Inflammatory macrophage treated with lipopolysaccharide for 4 hours (primary cell): ENCODE measurements at regions not wholly inside any gene's neighbourhood (a gene's known extent, or its start where the extent isn't known, plus 50 kb on each side); places are given as distances from the start of the nearest gene placed in this dataset.
"Not testable (repeated sequence)": the region's sequence is repeated elsewhere in the genome, so short reads cannot be mapped to it uniquely, and the experiment has no call there.

Experiments used
- DNase-seq: peaks from one replicate; pipeline ENCODE4 v3.0.0-alpha.2; 2020

DNA sequence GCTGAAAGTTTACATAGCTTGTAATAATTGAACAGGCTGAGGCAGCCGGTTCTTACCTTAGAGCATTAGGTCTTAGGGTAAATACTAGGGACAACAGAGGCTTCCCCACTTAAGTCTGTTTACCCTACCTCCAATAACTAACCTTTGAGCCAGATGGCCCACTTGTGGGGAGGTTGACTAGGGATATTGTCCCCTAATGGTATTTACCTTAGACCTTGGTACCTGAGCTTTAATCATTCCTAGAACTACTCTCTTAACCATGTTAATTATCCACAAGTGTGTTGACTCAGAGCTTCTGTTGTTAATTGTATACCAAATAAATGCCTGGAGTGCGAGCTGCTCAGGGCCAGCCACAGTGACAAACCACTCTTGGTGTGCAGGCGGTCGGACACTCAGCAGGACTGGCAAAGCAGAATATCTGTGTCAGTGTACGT is 299.2 kb downstream of the TRIML1 start:
- DNase-seq: not testable (repeated sequence)

DNA sequence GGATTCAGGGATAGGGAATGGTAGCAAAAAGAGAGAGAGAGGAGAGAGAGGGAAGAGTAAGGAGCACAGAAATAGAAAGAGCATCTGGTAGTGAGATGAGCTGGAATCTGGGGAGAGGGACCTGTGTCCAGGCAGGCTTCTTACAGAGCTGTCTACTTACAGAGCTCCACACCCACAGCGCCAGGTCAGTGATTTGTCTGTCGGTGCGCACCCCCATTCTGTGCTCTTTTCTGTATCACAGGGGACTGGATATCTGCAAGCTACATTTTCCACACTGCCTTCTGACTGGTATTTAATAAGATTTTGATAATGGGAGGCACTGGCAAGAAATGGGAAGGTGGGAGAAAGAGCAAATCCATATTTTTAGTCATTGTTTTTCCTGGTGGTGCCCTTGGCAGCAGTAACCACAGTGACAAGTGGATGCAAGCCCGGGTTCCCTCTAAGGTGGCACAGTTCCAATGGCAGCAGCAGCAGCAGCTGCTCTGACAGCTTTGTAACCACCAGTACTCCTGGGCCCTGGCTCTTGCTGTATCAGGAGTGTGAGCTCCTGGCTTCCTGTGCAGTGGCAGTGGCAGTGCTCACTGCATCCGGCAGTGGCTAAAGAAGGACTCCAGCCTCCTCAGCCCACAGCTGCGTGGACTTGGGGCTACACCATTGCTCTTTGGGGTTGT is 300.5 kb downstream of the TRIML1 start:
- no peak for DNase-seq

DNA sequence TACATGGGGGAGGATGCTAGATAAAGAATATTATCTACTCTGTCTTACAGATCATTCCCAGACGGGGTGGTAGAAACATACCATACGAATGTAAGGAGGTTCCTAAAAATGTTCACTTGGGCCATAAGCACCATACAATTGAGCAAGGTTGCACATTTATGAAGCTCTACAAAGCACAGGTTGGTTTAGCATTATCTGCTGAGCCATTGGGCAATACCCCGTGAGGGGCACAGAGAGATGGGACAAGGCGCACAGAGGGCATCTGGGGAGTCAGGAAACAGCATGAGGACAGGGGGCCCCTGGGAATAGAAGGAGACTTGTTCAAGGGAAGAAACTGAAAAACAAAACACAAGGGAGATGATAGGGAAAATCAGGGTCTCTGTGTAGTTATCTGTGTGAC is 305.3 kb downstream of the TRIML1 start:
- no peak for DNase-seq

DNA sequence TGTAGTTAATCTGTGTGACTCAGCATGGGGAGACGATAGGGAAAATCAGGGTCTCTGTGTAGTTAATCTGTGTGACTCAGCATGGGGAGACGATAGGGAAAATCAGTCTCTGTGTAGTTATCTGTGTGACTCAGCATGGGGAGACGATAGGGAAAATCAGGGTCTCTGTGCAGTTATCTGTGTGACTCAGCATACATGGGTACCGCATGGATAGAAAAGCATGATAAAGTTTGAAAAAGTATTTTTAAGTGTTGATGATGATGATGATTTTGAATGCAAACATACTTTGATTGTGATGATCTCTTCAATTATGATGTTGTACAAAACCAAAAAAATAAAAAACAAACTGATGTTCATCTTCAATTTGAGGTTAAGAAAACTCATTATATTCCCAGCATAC is 309.8 kb downstream of the TRIML1 start:
- not testable (repeated sequence) for DNase-seq

DNA sequence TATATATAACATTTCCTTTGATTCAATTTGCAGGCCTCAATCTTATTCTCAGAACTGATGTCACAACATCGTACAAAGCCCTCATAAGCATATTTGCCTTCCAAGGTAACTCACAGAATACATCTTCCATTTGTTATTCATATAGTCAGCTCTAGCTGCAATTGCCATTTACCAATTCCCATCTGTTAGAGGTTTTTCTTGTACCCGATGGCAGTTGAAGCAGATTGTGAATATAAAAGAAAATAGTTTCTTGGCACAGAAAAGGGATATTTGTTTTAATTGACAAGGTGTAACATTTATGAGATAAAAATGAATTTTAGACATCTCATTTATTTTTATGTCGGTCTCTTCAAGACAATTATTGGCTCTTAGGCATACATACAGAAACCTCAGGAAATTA is 311.3 kb downstream of the TRIML1 start:
- no peak for DNase-seq

DNA sequence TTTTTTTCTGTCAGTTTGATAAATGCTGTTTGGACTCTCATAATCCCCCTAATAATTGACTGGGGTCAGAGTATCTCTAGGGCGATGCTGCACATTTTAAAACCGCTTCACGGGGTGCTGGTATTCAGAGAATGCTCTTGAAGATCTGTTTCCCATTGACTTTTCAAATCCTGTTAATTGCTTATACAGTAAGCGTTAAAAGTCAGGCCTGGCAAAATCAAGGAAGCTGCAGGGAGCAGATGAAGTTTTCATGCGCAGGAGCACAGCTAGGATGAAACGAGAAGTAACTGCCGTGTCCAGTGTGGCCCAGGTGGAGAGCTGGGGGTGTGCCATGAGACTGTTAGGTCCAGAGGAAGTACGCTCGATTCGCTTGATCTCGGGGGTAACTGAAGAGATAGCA is 312.9 kb downstream of the TRIML1 start:
- DNase-seq: no peak

DNA sequence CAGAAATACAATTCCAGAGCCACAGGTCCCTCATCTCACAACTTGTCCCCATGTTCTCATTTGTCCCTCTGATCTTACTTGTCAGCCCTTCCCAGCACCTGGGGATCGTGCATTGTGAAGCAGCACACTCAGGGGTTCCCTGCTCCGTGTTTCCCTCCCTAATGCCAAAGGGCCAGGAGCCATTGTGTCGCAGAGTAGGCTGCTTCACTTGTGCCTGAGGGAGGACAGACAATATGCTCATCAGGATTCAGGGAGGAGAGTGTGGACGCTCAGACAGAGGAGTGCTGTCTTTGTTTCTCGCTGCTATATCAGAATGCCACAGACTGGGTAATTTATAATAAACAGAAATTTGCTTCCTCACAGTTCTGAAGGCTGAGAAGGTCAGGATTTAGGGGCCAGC is 315.3 kb downstream of the TRIML1 start:
- DNase-seq: no peak

DNA sequence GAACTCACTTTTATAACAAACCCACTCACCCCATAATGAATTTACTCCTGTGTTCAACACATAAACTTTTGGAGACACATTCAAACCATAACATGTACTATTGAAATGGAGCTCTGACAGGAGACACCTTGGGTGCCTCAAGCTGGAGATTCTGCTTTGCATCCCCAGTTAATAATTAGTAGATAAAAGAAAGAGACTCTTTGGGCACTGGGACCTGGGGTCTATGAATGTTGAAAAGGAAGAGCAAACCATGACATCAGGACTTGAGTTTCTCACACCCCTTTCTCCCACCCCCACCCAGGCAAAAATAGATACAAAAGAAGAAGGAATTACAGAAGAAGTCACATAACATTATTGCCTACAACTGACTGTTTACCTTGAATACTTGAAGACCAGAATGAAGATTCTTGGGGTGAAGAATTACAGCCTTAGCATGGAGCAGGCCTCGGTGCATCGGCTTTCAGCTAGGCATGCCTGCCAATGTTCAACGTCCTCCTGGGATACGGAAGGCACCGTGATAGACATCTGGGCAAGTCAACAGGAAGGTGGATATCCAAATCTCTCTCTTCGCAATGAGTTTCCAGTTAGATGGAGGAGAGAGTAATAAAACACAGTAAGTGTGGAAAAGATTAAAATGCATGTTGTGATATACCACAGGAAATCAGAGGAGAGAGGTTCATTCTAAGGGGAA is 316.0 kb downstream of the TRIML1 start:
- DNase-seq: no peak

DNA sequence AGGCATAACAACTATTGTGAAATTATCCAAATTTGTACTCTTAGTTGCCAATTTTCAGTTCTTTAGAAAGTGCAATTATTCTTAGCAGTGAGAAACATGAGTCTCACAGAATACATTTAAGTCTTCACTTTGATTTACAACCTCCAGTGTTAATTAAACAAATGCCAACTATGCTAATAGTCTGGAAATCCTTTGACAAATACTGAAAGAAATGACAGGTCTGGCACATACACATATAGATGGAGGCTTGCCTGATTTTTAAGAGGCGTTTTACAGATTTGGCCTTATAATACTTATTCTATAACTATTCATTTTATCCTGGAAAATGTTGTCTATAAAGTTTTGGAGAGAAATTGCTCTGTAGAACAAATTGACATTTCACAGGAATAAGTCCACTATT is 320.1 kb downstream of the TRIML1 start:
- DNase-seq: no peak

DNA sequence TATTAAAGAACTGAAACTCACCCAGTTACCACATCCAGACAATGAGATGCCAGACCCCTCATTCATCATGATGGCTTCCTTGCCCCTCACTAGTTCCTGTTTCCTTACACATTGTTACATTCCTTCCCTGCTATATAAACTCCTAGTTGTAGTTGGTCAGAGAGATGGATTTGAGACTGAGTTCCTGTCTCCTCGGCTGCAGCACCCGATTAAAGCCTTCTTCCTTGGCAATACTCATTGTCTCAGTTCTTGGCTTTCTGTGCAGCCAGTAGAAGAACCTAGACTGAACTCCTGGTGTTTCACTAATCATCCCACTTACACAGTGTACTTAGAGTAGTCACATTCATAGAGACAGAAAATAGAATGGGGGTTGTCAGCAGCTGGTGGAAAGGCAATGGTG is 324.7 kb downstream of the TRIML1 start:
- no peak for DNase-seq

DNA sequence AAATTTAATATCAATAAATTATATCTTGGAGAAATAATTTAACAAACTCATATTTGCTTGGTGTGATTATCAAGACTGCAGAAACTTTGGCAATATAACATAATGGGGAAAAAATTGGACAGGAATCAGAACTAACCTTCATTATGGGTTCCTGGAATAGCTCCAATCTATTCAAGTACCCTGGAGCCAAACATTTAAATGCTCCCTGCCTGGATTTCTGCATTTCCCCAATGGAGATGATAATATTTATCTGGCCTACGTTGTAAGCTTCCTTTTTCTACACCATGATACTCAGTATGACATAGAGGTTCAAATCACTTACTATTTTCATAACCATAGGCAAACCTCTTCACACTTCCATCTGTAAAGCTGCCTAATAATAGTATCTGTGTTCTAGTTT is 326.8 kb downstream of the TRIML1 start:
- no peak for DNase-seq

DNA sequence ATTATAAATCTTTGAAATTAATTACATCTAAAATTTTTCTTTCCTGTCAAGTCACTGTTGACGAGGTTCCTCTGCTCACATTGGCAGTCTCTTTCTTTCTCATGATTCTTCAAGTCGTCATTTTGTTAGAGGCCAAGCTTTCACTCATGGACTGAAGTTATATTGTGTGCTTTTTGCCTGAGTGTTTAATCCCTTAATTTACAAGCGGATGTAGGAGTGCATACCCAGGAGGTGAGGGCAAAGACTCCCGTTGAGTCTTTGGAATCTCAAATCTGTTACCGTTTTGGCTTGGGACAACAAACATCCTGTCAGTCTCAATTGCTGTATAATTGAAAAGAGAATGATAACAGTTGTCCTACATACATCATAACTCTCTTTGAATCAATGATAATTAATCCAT is 345.0 kb downstream of the TRIML1 start:
- no peak for DNase-seq

DNA sequence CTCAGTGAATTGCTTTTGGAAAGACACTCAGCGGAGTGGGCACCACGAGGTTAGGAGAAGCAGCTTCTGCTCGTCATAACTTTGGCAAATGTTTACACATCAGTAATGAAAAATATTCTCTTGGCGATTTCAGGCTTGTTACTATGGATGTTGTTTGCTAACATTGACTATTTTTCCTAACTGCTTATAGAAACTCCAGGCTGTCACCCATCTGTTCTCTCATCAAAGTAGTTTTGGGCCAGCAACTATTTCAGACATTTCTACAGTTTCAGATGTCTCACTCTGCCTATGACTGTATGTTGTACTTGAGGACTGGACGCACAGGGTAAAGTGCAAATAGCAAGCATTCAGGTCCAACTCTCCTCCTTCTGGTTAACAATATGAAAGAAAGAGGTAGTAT is 346.7 kb downstream of the TRIML1 start:
- DNase-seq: no peak

DNA sequence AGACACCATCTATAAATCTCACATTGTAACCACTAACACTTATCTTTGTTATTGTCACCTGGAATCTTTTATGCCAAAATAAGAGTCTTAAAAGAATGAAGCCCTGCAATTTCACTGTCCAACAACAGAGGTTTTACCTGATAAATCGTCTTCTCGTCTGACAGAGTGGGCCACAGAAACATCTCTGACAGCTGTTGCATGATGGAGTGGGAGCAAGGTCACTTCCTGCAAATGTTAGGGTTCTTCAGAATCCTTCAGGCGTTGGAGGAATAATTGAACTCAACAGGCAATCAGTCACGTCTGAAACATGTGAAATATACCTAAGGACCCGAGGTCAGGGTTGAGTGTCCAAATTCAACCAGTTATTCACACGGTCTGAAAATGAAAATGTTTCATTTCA is 353.6 kb downstream of the TRIML1 start:
- no peak for DNase-seq

DNA sequence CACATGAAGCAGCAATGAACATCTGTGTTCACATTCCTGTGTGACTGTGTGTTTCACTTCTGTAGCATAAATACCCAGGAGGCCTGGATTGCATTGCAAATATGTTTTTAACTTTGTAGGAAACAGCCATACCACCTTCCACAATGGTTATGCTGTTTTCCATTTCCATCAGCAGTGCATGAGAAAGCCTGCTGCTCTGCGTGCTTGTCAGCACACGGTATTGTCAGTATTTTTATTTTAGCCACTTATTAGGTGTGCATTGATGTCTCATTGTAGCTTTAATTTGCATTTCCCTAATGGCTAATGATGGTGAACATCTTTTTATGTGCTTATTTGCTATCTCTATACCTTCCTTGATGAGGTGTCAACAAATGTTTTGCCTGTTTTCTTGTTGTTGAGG is 355.9 kb downstream of the TRIML1 start:
- DNase-seq: no peak

DNA sequence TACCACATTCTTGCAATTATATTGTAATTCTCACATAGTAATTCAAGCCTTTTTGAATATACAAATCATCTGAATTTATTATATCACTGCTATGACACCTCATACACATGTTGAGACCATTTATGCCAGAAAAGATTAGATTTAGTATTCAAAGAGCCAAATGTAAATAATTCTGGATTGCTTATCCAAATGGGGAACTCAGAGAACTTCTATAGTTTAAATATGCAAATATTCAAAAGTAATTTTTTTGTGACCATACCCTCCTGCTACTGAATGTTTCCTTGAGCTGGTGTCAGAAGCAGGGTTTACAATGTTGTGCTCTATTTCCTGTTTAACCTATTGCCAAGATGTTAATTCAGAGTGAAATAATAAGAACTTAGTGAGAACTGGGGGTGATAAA is 372.2 kb downstream of the TRIML1 start:
- DNase-seq: no peak

DNA sequence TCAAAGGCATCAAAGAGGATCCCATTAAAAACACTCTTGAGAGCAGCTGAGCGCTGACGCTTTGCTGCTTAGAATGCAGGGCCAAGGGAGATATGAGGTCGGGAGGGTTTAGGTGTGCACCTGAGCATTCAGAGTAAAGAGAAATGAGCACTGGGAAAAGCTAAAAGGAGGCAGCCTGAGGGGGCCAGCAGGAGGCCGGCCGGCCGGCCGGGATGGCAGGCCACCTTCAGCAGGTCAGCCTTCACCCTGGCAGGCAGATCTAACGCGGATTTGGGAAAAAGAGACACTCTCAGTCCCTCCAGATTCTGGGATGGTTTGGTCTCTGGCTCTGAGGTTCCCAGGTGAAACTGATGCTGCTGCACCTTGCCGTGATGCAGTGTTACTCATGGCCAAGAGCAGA is 393.5 kb downstream of the TRIML1 start:
- no peak for DNase-seq

DNA sequence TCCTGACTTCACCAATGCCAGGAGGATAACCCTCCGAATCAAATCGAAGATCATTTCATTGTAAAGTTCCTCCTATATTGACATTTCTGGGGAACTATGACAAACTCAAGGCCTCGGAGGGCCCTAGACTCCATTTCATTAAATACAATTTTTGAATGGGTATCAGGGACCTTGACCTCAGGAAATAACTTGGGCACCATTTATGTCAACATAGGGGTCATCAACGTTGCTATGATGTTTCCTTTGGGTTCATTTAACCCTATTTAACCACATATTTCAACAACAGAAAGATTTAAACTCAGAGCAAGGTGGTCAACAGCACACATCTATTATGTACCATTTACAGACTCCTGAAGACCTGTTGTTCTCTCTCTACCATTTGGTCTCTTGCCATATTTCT is 395.1 kb downstream of the TRIML1 start:
- no peak for DNase-seq

DNA sequence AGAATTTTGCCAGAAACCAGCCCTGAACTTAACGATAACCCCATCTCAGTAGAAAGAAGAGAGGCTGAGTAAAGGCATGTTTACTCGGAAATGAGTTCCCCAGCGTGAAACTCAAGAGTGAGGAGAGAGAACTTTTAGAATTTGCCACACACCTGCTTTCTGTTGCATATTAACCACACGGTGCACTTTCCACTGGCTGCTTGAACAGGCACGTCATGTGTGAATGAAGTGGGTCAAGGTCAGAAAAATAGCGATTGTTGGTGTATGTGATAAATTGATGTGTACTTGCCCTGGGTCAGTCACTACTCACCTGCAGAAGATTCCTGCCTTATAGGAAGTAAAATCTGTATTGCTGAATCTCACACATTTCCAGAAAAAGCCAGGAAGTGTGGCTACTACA is 395.7 kb downstream of the TRIML1 start:
- no peak for DNase-seq

DNA sequence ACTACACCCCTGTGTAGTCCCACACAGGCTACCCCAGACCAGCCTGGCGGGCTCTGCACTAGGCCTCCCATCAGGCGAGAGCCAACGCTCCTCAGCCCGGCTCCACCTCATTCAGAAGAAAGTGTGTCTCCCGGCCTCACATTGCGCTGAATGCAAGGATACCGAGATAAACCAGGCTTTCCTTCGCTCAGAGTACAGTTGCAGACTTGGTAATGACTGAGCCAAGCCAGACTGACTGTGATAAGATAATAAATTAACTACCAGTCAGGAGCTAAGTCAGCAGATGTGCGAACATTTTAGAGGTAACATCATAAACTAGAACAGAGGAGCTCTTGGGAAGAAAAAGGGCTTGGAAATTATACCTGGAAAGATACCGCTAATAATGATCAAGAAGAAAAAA is 397.6 kb downstream of the TRIML1 start:
- no peak for DNase-seq

DNA sequence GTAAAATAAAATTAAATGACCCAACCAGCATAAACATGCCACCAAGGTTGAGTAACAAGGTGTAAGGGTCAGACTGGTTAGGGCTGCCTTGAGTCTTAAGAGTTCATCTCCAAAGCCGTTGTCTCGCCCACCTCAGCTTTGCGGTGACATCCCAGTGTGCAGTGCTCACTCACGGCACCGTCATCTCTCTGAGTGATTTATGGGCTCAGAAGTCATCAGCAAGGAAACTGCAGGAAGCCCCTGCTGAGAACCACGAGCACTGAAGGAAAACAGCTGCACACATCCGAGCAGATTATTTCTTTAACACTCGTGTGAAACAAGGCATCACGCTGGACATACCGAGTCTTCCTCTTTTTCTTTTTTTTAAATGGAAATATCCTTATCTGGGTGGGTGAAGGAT is 411.1 kb downstream of the TRIML1 start:
- DNase-seq: no peak

DNA sequence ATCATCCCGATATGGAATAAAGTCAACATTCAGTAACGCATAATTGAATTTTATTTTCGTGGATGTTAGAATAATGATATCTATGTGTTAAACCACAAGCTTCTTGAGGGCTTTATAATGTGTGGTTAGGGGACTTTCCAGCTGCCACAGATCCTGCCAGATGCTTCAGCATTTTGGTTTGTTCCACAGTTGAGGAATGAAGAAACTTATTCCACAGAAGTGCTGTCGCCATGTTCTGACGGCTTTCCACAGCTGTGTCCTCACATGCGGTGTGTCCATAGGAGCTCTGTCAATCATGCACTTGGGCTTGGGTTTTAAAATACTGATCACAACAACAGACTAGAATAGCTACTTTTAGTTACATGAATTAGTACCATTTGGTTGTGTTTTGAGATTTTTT is 411.9 kb downstream of the TRIML1 start:
- no peak for DNase-seq

DNA sequence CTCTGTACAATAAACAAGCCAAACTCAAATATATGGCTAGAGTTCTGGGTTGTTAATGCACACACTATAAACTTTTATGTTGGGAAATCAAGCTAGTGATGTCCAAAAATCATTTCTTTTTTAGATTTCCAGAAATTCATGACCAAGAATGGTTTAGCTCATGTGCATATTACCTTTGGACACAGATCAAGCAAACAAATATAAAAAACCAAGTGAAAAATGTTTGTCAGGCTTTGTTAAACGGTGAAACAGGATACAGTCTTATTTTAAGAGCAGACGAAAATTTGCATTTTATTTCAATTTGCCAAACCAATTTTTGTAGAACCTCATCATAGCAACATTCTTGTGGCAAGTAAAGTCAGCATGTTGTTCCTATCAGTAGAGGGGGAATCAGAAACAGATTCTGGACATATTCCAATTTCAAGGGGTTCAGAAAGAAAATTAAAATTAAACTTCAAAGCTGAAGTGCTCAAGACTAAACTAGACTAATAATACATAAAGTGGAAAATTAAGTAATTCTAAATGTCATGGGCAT is 413.6 kb downstream of the TRIML1 start:
- no peak for DNase-seq

DNA sequence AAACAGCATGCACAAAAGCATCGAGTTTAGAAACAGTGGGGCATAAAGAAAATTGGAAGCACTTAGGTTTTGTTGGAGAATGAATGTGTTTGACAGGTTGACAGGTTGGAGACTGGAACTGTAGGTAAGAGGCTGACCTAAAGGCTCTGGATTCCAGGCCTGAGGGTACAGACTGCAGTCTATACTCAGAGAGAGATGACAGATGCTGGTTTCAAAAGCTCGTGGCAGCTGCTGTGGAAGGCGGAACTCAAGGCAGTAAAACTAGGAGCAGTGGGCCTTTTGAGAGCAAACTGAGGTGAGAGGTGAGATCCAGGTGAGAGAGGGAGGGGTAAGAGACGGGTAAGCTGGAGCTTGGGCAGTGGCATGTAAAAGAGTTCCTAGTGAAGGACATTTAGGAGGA is 415.2 kb downstream of the TRIML1 start:
- DNase-seq: no peak

DNA sequence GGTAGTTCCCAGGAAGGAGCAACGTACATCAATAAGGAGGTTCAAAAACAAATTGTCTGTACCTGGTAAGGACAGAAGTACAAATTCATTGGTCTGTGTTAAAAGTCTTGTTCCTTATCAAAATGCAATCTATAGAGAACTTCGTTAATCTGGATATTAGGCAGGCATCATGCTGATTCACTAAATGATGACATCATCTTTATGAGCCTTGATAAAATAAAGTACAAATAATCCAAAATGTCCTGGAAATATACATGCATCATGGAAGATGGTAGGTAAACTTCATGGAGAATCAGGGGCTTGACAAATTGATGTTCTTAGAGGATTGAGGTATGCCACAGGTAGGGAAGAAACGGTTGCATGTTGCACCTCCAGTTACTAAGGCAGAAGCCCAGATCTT is 433.9 kb downstream of the TRIML1 start:
- DNase-seq: no peak
